ENCODE measurements at regions not wholly inside any gene's neighbourhood (a gene's known extent, or its start where the extent isn't known, plus 50 kb on each side); places are given as distances from the start of the nearest gene placed in this dataset.
"Not testable (repeated sequence)": the region's sequence is repeated elsewhere in the genome, so short reads cannot be mapped to it uniquely, and the experiment has no call there.

- Mint-ChIP-seq H3K27me3 (ENCODE audit: low read depth) (no peaks in the 10 kb centered on the region), H3K4me3 (no peak overlapping the region), H3K27ac (no peak overlapping the region), H3K36me3 (ENCODE audit: low read depth) (no peaks in the 10 kb centered on the region), H3K9me3 (peaks cover 3% of the 10 kb centered on the region), H3K4me1 (ENCODE audit: low read depth) (no peaks in the 10 kb centered on the region)
- no peak for DNase-seq
- CTCF ChIA-PET, result no interaction called here
- intact Hi-C loops (cut with micrococcal nuclease), result no loop called here
These were observed 620.8 kb downstream of the RFPL4B start for GRCh38 chr6:112967974-112968373.

- H3K27me3 Mint-ChIP-seq (ENCODE audit: low read depth), result no peaks in the 10 kb centered on the region
These were observed 624.5 kb downstream of the RFPL4B start for GRCh38 chr6:112971651-112972050.

DNA sequence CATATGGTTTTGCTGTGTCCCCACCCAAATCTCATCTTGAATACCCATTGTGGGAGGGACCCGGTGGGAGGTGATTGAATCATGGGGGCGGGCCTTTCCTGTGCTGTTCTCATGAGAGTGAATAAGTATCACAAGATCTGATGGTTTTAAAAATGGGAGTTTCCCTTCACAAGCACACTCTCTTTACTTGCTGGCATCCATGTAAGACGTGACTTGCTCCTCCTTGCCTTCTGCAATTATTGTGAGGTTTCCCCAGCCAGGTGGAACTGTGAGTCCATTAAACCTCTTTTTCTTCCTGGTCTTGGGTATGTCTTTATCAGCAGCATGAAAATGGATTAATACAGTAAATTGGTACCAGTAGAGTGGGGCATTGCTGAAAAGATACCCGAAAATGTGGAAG lies 627.8 kb downstream of the RFPL4B start:
- DNase-seq; H3K4me1 Mint-ChIP-seq (ENCODE audit: low read depth); intact Hi-C loops (cut with micrococcal nuclease); H3K4me3 Mint-ChIP-seq; CTCF ChIA-PET; H3K27me3 Mint-ChIP-seq (ENCODE audit: low read depth); H3K27ac Mint-ChIP-seq; H3K36me3 Mint-ChIP-seq (ENCODE audit: low read depth): not testable (repeated sequence)
- peaks cover 12% of the 10 kb centered on the region for H3K9me3 Mint-ChIP-seq

More at GRCh38 chr6:112971651-112972050, 624.5 kb downstream of the RFPL4B start:
- intact Hi-C loops (cut with micrococcal nuclease), result no loop called here
- H3K27ac Mint-ChIP-seq, result no peak overlapping the region
- no peaks in the 10 kb centered on the region for H3K4me1 Mint-ChIP-seq (ENCODE audit: low read depth)
- no peak overlapping the region for H3K4me3 Mint-ChIP-seq
- H3K9me3 Mint-ChIP-seq, result peaks cover 13% of the 10 kb centered on the region
- no peak for DNase-seq
- CTCF ChIA-PET, result no interaction called here
- H3K36me3 Mint-ChIP-seq (ENCODE audit: low read depth), result no peaks in the 10 kb centered on the region

- H3K9me3 Mint-ChIP-seq, result peaks cover 12% of the 10 kb centered on the region
- CTCF ChIA-PET; H3K4me3 Mint-ChIP-seq; DNase-seq; H3K36me3 Mint-ChIP-seq (ENCODE audit: low read depth); intact Hi-C loops (cut with micrococcal nuclease); H3K4me1 Mint-ChIP-seq (ENCODE audit: low read depth); H3K27ac Mint-ChIP-seq; H3K27me3 Mint-ChIP-seq (ENCODE audit: low read depth): not testable (repeated sequence)
These were observed 629.4 kb downstream of the RFPL4B start for GRCh38 chr6:112976579-112976978.

- intact Hi-C loops (cut with micrococcal nuclease), result no loop called here
- no peak overlapping the region for H3K4me3 Mint-ChIP-seq
- DNase-seq, result no peak
- peaks cover 8% of the 10 kb centered on the region for H3K9me3 Mint-ChIP-seq
- CTCF ChIA-PET, result no interaction called here
- H3K27ac Mint-ChIP-seq, result no peak overlapping the region
- no peaks in the 10 kb centered on the region for H3K4me1 Mint-ChIP-seq (ENCODE audit: low read depth)
- H3K36me3 Mint-ChIP-seq (ENCODE audit: low read depth), result no peaks in the 10 kb centered on the region
- H3K27me3 Mint-ChIP-seq (ENCODE audit: low read depth), result no peaks in the 10 kb centered on the region
These were observed 632.7 kb downstream of the RFPL4B start for GRCh38 chr6:112979830-112980229.

GRCh38 chr6:112980676-112981075 lies 633.5 kb downstream of the RFPL4B start:
- CTCF ChIA-PET, result no interaction called here
- H3K9me3 Mint-ChIP-seq, result peaks cover 2% of the 10 kb centered on the region
- H3K4me3 Mint-ChIP-seq, result no peak overlapping the region
- no peaks in the 10 kb centered on the region for H3K27me3 Mint-ChIP-seq (ENCODE audit: low read depth)
- no peak for DNase-seq
- intact Hi-C loops (cut with micrococcal nuclease), result no loop called here
- H3K4me1 Mint-ChIP-seq (ENCODE audit: low read depth), result no peaks in the 10 kb centered on the region
- H3K36me3 Mint-ChIP-seq (ENCODE audit: low read depth), result no peaks in the 10 kb centered on the region
- no peak overlapping the region for H3K27ac Mint-ChIP-seq

- DNase-seq, result no peak
- Mint-ChIP-seq H3K27ac (no peak overlapping the region), H3K9me3 (no peaks in the 10 kb centered on the region), H3K27me3 (ENCODE audit: low read depth) (no peaks in the 10 kb centered on the region), H3K36me3 (ENCODE audit: low read depth) (no peaks in the 10 kb centered on the region), H3K4me1 (ENCODE audit: low read depth) (no peaks in the 10 kb centered on the region), H3K4me3 (no peak overlapping the region)
- intact Hi-C loops (cut with micrococcal nuclease), result no loop called here
- CTCF ChIA-PET, result no interaction called here
These were observed 636.7 kb downstream of the RFPL4B start for GRCh38 chr6:112983713-112984261.

- H3K27ac Mint-ChIP-seq, result no peak overlapping the region
- CTCF ChIA-PET, result no interaction called here
- H3K4me1 Mint-ChIP-seq (ENCODE audit: low read depth), result no peaks in the 10 kb centered on the region
- intact Hi-C loops (cut with micrococcal nuclease), result no loop called here
- peaks cover 4% of the 10 kb centered on the region for H3K9me3 Mint-ChIP-seq
- no peaks in the 10 kb centered on the region for H3K27me3 Mint-ChIP-seq (ENCODE audit: low read depth)
- DNase-seq, result no peak
- H3K4me3 Mint-ChIP-seq, result no peak overlapping the region
- H3K36me3 Mint-ChIP-seq (ENCODE audit: low read depth), result no peaks in the 10 kb centered on the region
These were observed 637.8 kb downstream of the RFPL4B start for GRCh38 chr6:112984899-112985298.

- intact Hi-C loops (cut with micrococcal nuclease), result no loop called here
- H3K9me3 Mint-ChIP-seq, result peaks cover 4% of the 10 kb centered on the region
These were observed 639.2 kb downstream of the RFPL4B start for GRCh38 chr6:112986321-112986720.

GRCh38 chr6:112988748-112989147 lies 641.6 kb downstream of the RFPL4B start:
- no peaks in the 10 kb centered on the region for H3K27me3 Mint-ChIP-seq (ENCODE audit: low read depth)
- no peak overlapping the region for H3K4me3 Mint-ChIP-seq
- CTCF ChIA-PET, result no interaction called here
- H3K9me3 Mint-ChIP-seq, result peaks cover 6% of the 10 kb centered on the region
- no peaks in the 10 kb centered on the region for H3K4me1 Mint-ChIP-seq (ENCODE audit: low read depth)
- no peaks in the 10 kb centered on the region for H3K36me3 Mint-ChIP-seq (ENCODE audit: low read depth)
- no peak overlapping the region for H3K27ac Mint-ChIP-seq
- intact Hi-C loops (cut with micrococcal nuclease), result no loop called here
- DNase-seq, result no peak

More at GRCh38 chr6:112986321-112986720, 639.2 kb downstream of the RFPL4B start:
- no peaks in the 10 kb centered on the region for H3K36me3 Mint-ChIP-seq (ENCODE audit: low read depth)
- CTCF ChIA-PET, result no interaction called here
- H3K4me1 Mint-ChIP-seq (ENCODE audit: low read depth), result no peaks in the 10 kb centered on the region
- no peak for DNase-seq
- no peaks in the 10 kb centered on the region for H3K27me3 Mint-ChIP-seq (ENCODE audit: low read depth)
- H3K27ac Mint-ChIP-seq, result no peak overlapping the region
- no peak overlapping the region for H3K4me3 Mint-ChIP-seq

DNA sequence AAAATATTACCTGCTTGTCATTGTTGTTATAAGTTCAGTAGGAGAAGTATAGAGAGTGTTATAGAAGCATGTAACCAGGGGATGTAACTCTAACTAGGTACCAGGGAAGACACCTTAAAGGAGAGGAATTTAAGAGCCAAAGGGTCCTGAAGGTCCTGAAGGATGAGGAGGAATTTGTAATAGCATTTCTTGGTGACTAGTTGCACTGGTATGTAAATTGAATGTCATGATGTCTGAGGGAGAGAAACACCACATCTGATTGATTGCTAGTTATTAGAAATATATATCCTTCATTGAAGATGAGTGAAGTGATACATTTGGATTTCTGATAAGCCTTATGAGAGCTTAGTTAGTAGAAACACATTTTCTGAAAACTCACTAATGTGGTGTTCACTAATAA lies 643.8 kb downstream of the RFPL4B start:
- Mint-ChIP-seq H3K9me3 (peaks cover 6% of the 10 kb centered on the region), H3K36me3 (ENCODE audit: low read depth) (no peaks in the 10 kb centered on the region), H3K4me1 (ENCODE audit: low read depth) (no peaks in the 10 kb centered on the region)

DNA sequence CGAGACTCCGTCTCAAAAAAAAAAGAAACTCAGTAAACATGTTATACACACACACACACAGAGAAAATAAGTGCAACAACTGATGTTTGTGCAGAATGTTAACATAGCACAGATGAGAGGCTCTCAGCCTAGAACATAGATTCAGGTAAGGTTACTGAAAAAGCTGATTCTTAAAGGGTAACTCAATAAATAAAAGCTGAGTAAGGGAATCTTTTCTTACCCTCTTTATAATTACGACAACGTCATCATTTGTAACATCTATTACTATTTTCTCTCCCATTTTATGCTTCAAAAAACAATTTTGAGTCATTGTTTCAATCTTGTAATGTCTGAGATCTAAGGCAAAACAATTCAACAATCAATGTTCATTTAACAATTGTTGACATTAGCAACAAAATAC lies 644.8 kb downstream of the RFPL4B start:
- H3K4me1 Mint-ChIP-seq (ENCODE audit: low read depth), result no peaks in the 10 kb centered on the region
- peaks cover 6% of the 10 kb centered on the region for H3K9me3 Mint-ChIP-seq
- H3K27ac Mint-ChIP-seq, result no peak overlapping the region
- CTCF ChIA-PET, result no interaction called here
- no peaks in the 10 kb centered on the region for H3K36me3 Mint-ChIP-seq (ENCODE audit: low read depth)
- H3K27me3 Mint-ChIP-seq (ENCODE audit: low read depth), result no peaks in the 10 kb centered on the region
- intact Hi-C loops (cut with micrococcal nuclease), result no loop called here
- no peak overlapping the region for H3K4me3 Mint-ChIP-seq
- no peak for DNase-seq

More for the DNA sequence above, 643.8 kb downstream of the RFPL4B start:
- DNase-seq, result no peak
- CTCF ChIA-PET, result no interaction called here
- intact Hi-C loops (cut with micrococcal nuclease), result no loop called here
- no peaks in the 10 kb centered on the region for H3K27me3 Mint-ChIP-seq (ENCODE audit: low read depth)
- no peak overlapping the region for H3K27ac Mint-ChIP-seq
- no peak overlapping the region for H3K4me3 Mint-ChIP-seq

GRCh38 chr6:112997421-112998085 lies 650.4 kb downstream of the RFPL4B start:
- H3K4me1 Mint-ChIP-seq (ENCODE audit: low read depth), result no peaks in the 10 kb centered on the region
- no peak for DNase-seq
- H3K9me3 Mint-ChIP-seq, result no peaks in the 10 kb centered on the region
- no peak overlapping the region for H3K4me3 Mint-ChIP-seq
- no peaks in the 10 kb centered on the region for H3K27me3 Mint-ChIP-seq (ENCODE audit: low read depth)
- no peaks in the 10 kb centered on the region for H3K36me3 Mint-ChIP-seq (ENCODE audit: low read depth)
- intact Hi-C loops (cut with micrococcal nuclease), result no loop called here
- CTCF ChIA-PET, result interaction anchor here (0.6 kb wide), 1 partner anchor 589 kb away, joined by 3 read pairs; no protein-coding TSS in a partner anchor
- no peak overlapping the region for H3K27ac Mint-ChIP-seq

Data from activated naive CD4-positive, alpha-beta T cell treated with anti-CD3 and anti-CD28 coated beads for 36 hours (primary cell).